Caco-2 (cell line): ENCODE measurements at regions not wholly inside any gene's neighbourhood (a gene's known extent, or its start where the extent isn't known, plus 50 kb on each side); places are given as distances from the start of the nearest gene placed in this dataset.

Experiments
- BruUV-seq: library from RNA; stranded (reverse); fragments of 400-500 nt; replicated peaks from 2 replicates; lab custom pipeline; 2021; lab: Mats Ljungman, UMichigan
- CTCF ChIA-PET: fragments of 300-600 bp; sonication (Branson Sonifier 250); formaldehyde crosslinking; loops from one replicate; lab custom pipeline; 2022; ENCODE audit warnings: antibody characterized with exemption; lab: Charles Lee
- POLR2A ChIA-PET: fragments of 300-600 bp; sonication (Branson Sonifier 250); formaldehyde crosslinking; loops from one replicate; lab custom pipeline; 2022; ENCODE audit warnings: antibody characterized with exemption; lab: Charles Lee
- DNase-seq, 2 experiments: peaks; one replicate each; pipeline versions ENCODE4 v3.0.0 to v3.0.0-alpha.2; 2020 to 2022
- H3K27me3 ChIP-seq: replicated peaks from 2 replicates; pipeline ENCODE4 v1.6.0; 2011; ENCODE audit warnings: low read length; ENCODE audit not compliant: control insufficient read depth, insufficient read depth
- H3K36me3 ChIP-seq: 2 replicates; pipeline ENCODE4 v1.5.1; 2011; ENCODE audit warnings: low read length; ENCODE audit not compliant: control insufficient read depth, insufficient read depth
- H3K4me1 ChIP-seq: fragments of 250-450 bp; sonication (Bioruptor Pico); 2 replicates; pipeline ENCODE4 v1.5.1; 2020; ENCODE audit warnings: mild to moderate bottlenecking
- H3K4me3 ChIP-seq: 2 replicates; pipeline ENCODE4 v1.5.1; 2011; ENCODE audit warnings: low read depth, mild to moderate bottlenecking, control low read depth, low read length
- H3K9me3 ChIP-seq: fragments of 250-450 bp; sonication (Bioruptor Pico); 2 replicates; pipeline ENCODE4 v1.5.1; 2020; ENCODE audit warnings: mild to moderate bottlenecking, moderate library complexity
- H3K27ac Mint-ChIP-seq: one replicate; pipeline ENCODE4 v1.8.0; 2022; ENCODE audit warnings: mixed read lengths; ENCODE audit not compliant: unreplicated experiment
- H3K27me3 Mint-ChIP-seq: one replicate; pipeline ENCODE4 v1.8.0; 2022; ENCODE audit warnings: mixed read lengths; ENCODE audit not compliant: insufficient read depth, unreplicated experiment
- H3K36me3 Mint-ChIP-seq: one replicate; pipeline ENCODE4 v1.8.0; 2022; ENCODE audit warnings: mild to moderate bottlenecking, mixed read lengths; ENCODE audit not compliant: insufficient read depth, unreplicated experiment
- H3K4me1 Mint-ChIP-seq: one replicate; pipeline ENCODE4 v1.8.0; 2022; ENCODE audit warnings: low read depth, mixed read lengths; ENCODE audit not compliant: unreplicated experiment
- H3K4me3 Mint-ChIP-seq: one replicate; pipeline ENCODE4 v1.8.0; 2022; ENCODE audit warnings: mild to moderate bottlenecking, moderate library complexity, mixed read lengths; ENCODE audit not compliant: unreplicated experiment
- H3K9me3 Mint-ChIP-seq: one replicate; pipeline ENCODE4 v1.8.0; 2022; ENCODE audit warnings: mixed read lengths; ENCODE audit not compliant: unreplicated experiment
- intact Hi-C: fragments of 100-400 bp; cut with micrococcal nuclease; formaldehyde crosslinking; loops from one replicate; pipeline ENCODE4 v1.10.0; 2022; ENCODE audit not compliant: unreplicated experiment
- TF ChIP-seq, protein P1 (sequence below), 2 experiments: fragments of 200-600 bp in 1 of 2; IDR thresholded peaks; 1 replicate in 1 of 2; 2 replicates in 1 of 2; pipeline versions ENCODE4 v1.5.1 to v1.8.0; 2011 to 2022; ENCODE audit warnings: antibody characterized with exemption in 1 of 2, control low read depth in 1 of 2, inconsistent platforms in 1 of 2, low read depth in 1 of 2, low read length in 1 of 2, mild to moderate bottlenecking in 1 of 2, moderate library complexity in 1 of 2; ENCODE audit not compliant: insufficient read depth in 1 of 2, severe bottlenecking in 1 of 2, unreplicated experiment in 1 of 2

DNA sequence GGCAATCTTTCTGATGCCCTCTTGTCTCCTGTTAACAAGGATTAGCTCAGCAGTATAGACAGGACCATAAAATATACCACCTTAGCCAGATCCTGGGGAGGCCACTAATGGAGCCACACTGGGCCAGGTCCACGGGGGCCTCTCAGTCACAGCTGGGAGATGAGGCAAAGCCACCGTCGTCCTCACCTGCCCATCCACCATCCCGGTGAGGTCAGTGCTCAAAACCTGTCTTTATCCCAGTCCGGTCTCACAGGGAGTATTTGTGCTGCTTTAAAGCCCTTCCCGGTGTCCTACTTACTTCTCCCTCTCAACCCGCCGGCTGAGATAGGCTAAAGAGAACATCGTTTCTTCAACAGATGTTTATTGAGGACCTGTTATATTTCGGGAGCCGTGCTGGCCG, 104.3 kb downstream of the EDN3 start:
- Histone ChIP-seq H3K36me3 (no peaks in the 10 kb centered on the region), H3K4me3 (no peak overlapping the region), H3K4me1 (peaks cover 12% of the 10 kb centered on the region), H3K9me3 (peaks cover 8% of the 10 kb centered on the region), H3K27me3 (no peaks in the 10 kb centered on the region; the same call in 1 of the 2 replicates)
- Mint-ChIP-seq H3K9me3 (no peaks in the 10 kb centered on the region), H3K4me1 (no peaks in the 10 kb centered on the region), H3K36me3 (no peaks in the 10 kb centered on the region), H3K4me3 (no peak overlapping the region), H3K27me3 (peaks cover 19% of the 10 kb centered on the region), H3K27ac (no peak overlapping the region)
- BruUV-seq, result no TSS peak
- intact Hi-C loops, result no loop called here
- TF ChIP-seq, protein P1, sequence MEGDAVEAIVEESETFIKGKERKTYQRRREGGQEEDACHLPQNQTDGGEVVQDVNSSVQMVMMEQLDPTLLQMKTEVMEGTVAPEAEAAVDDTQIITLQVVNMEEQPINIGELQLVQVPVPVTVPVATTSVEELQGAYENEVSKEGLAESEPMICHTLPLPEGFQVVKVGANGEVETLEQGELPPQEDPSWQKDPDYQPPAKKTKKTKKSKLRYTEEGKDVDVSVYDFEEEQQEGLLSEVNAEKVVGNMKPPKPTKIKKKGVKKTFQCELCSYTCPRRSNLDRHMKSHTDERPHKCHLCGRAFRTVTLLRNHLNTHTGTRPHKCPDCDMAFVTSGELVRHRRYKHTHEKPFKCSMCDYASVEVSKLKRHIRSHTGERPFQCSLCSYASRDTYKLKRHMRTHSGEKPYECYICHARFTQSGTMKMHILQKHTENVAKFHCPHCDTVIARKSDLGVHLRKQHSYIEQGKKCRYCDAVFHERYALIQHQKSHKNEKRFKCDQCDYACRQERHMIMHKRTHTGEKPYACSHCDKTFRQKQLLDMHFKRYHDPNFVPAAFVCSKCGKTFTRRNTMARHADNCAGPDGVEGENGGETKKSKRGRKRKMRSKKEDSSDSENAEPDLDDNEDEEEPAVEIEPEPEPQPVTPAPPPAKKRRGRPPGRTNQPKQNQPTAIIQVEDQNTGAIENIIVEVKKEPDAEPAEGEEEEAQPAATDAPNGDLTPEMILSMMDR (IDR thresholded peaks at IDR 0.05; ENCODE audit: insufficient read depth in 1 of 2, low read depth in 1 of 2, low read length in 1 of 2, severe bottlenecking in 1 of 2, unreplicated experiment in 1 of 2), result no peak
- DNase-seq, result no peak
- ChIA-PET CTCF (interaction anchor here (0.9 to 3.3 kb wide), 10 partner anchors 10 to 538 kb away, joined by 3 to 35 read pairs (median 4); no protein-coding TSS in a partner anchor), POLR2A (no interaction called here)

DNA sequence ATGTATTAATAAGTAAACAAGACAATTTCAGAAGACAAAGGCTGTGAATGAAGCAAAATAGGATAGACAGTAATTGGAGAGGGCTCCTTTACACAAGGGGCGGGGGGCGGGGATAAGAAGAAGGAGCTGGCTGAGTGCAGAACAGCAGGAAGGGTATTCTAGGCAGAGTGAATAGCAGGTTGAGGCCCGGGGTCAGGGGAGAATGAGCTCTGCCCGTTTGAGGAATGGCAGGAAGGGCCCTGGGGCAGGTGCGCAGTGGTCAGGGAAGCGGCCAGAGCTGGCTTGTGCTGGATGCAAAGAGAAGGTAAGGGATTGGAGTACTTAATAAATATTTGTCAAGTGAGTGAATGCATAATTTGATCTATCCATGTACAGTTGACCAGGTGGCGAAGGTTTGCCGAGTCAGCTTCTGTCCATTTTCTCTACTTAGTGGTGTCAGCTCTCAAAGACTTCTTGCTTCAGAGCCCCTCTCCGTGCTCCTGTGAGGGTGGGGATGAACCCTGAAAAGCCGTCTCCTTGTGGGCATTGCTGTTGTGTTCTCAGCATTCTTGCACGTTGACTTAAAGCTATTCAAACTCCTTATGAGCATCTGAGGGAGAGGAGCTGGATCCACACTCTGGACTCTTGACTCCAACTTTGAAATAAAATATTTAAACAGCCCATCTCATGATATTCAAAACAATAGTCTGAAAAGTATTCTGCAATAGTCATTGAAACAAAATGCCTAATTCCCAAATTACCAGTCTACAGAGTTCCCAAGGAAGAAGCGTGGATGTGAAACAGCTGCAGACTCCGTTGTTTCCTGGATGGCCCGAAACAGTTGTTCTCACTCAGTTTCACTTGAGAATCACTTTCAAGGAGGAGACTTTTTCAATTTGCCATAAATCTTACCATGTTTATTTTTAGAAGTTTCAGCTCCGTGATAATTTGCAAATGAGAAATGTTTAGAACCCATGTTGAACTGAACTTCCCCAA, 105.1 kb downstream of the EDN3 start:
- BruUV-seq, result no TSS peak

DNA sequence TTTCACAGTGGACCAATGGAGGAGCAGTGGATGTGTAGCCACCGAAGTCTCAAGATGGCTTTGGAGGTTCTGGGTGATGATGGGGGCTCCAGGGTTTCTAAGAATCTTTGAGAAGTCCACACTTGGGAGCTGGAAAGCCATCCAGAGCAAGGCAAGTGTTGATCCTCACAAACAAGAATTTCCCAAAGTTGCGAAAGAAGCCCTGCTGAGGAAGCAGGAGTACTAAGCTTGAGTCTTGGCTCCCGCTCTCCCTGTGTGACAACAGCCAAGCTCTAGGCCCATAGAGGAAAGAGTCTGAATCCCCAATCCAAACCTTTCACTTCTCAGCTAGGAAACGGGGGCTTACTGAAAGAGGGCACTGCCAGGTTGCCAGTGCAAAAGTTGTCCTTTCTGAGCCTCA, 106.0 kb downstream of the EDN3 start:
- no peaks in the 10 kb centered on the region for H3K36me3 Mint-ChIP-seq
- TF ChIP-seq, protein P1 (IDR thresholded peaks at IDR 0.05; ENCODE audit: insufficient read depth in 1 of 2, low read depth in 1 of 2, low read length in 1 of 2, severe bottlenecking in 1 of 2, unreplicated experiment in 1 of 2), result no peak
- Histone ChIP-seq H3K9me3 (peaks cover 8% of the 10 kb centered on the region), H3K4me3 (no peak overlapping the region), H3K27me3 (no peaks in the 10 kb centered on the region; the same call in 1 of the 2 replicates), H3K4me1 (peaks cover 12% of the 10 kb centered on the region), H3K36me3 (no peaks in the 10 kb centered on the region)
- CTCF ChIA-PET, result interaction anchor here (1.7 kb wide), 1 partner anchor 185 kb away, joined by 5 read pairs; no protein-coding TSS in a partner anchor
- intact Hi-C loops, result no loop called here
- H3K27ac Mint-ChIP-seq, result no peak overlapping the region
- BruUV-seq, result no TSS peak
- no peak for DNase-seq
- H3K4me1 Mint-ChIP-seq, result no peaks in the 10 kb centered on the region
- H3K27me3 Mint-ChIP-seq, result peaks cover 29% of the 10 kb centered on the region
- no peak overlapping the region for H3K4me3 Mint-ChIP-seq
- POLR2A ChIA-PET, result no interaction called here
- H3K9me3 Mint-ChIP-seq, result no peaks in the 10 kb centered on the region

More for the DNA sequence above, 105.1 kb downstream of the EDN3 start:
- peaks cover 22% of the 10 kb centered on the region for H3K27me3 Mint-ChIP-seq
- ChIA-PET POLR2A (interaction anchor here (0.5 kb wide), 1 partner anchor 373 kb away, joined by 3 read pairs; no protein-coding TSS in a partner anchor), CTCF (interaction anchor here (0.6 to 3.3 kb wide), 8 partner anchors 20 to 318 kb away, joined by 3 to 35 read pairs (median 5); no protein-coding TSS in a partner anchor)
- DNase-seq, result no peak
- no peaks in the 10 kb centered on the region for H3K4me1 Mint-ChIP-seq
- TF ChIP-seq, protein P1 (IDR thresholded peaks at IDR 0.05; ENCODE audit: insufficient read depth in 1 of 2, low read depth in 1 of 2, low read length in 1 of 2, severe bottlenecking in 1 of 2, unreplicated experiment in 1 of 2), result no peak
- no peaks in the 10 kb centered on the region for H3K36me3 Mint-ChIP-seq
- peaks cover 12% of the 10 kb centered on the region for H3K4me1 ChIP-seq
- H3K4me3 Mint-ChIP-seq, result no peak overlapping the region
- intact Hi-C loops, result no loop called here
- no peak overlapping the region for H3K27ac Mint-ChIP-seq
- peaks cover 8% of the 10 kb centered on the region for H3K9me3 ChIP-seq
- no peaks in the 10 kb centered on the region for H3K9me3 Mint-ChIP-seq
- no peaks in the 10 kb centered on the region; the same call in 1 of the 2 replicates for H3K27me3 ChIP-seq
- no peaks in the 10 kb centered on the region for H3K36me3 ChIP-seq
- no peak overlapping the region for H3K4me3 ChIP-seq
